ENCODE measurements at regions not wholly inside any gene's neighbourhood (a gene's known extent, or its start where the extent isn't known, plus 50 kb on each side); places are given as distances from the start of the nearest gene placed in this dataset.

DNA sequence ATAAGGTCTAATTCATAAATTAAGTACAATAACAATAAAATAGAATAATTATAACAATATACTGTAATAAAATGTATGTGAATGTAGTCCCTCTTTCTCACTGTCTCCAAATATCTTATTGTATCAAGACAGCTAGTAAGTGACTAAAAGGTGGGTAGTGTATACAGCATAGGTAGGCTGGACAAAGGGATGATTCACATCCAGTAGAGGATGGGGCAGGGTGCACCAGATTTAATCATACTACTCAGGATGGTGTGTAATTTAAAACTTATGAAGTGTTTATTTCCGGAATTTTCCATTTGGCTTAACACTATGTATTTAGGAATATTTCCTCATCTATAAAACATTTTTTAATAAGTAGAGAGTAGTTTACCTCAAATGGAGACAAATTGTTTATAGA, 876.1 kb upstream of the CADM2 start:
- TF ChIP-seq, protein P1, sequence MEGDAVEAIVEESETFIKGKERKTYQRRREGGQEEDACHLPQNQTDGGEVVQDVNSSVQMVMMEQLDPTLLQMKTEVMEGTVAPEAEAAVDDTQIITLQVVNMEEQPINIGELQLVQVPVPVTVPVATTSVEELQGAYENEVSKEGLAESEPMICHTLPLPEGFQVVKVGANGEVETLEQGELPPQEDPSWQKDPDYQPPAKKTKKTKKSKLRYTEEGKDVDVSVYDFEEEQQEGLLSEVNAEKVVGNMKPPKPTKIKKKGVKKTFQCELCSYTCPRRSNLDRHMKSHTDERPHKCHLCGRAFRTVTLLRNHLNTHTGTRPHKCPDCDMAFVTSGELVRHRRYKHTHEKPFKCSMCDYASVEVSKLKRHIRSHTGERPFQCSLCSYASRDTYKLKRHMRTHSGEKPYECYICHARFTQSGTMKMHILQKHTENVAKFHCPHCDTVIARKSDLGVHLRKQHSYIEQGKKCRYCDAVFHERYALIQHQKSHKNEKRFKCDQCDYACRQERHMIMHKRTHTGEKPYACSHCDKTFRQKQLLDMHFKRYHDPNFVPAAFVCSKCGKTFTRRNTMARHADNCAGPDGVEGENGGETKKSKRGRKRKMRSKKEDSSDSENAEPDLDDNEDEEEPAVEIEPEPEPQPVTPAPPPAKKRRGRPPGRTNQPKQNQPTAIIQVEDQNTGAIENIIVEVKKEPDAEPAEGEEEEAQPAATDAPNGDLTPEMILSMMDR (conservative IDR thresholded peaks at IDR 0.05; ENCODE audit: low read length) = no peak
- TF ChIP-seq EZH2phosphoT487 (IDR thresholded peaks at IDR 0.05; ENCODE audit: borderline replicate concordance, low read depth, low read length) = no peak

All from OCI-LY7 (cell line).